ENCODE measurements at regions not wholly inside any gene's neighbourhood (a gene's known extent, or its start where the extent isn't known, plus 50 kb on each side); places are given as distances from the start of the nearest gene placed in this dataset.
A peak's percentile ranks its signal among the peaks of the same experiment; 100 is the strongest.

- FAIRE-seq = no peak
- no peaks in the 10 kb centered on the region for H3K79me2 ChIP-seq (ENCODE audit: control insufficient read depth, insufficient read depth, low read length)
- no peaks in the 10 kb centered on the region for H3K9me3 ChIP-seq (replicated peaks; ENCODE audit: control insufficient read depth, insufficient read depth, low read length)
- DNase-seq (ENCODE audit: low read depth, low spot score) = no peak
- CTCF ChIA-PET = no interaction called here
- intact Hi-C loops (cut with micrococcal nuclease; ENCODE audit: unreplicated experiment) = no loop called here
- no peaks in the 10 kb centered on the region for H4K20me1 ChIP-seq (ENCODE audit: control insufficient read depth, insufficient read depth)
- in situ Hi-C loops (cut with MboI) = no loop called here
- H3K4me1 ChIP-seq (ENCODE audit: control insufficient read depth, insufficient read depth, low read length) = no peaks in the 10 kb centered on the region
- H3K27ac ChIP-seq (ENCODE audit: control insufficient read depth, insufficient read depth) = no peak overlapping the region
- no peak overlapping the region for H2AFZ ChIP-seq (ENCODE audit: control insufficient read depth, low read depth, low read length)
- H3K4me3 ChIP-seq = no peak overlapping the region
- H3K9ac ChIP-seq (ENCODE audit: control insufficient read depth, insufficient read depth, low read length) = no peak overlapping the region
- peak; percentile 76 for ATAC-seq
- no peaks in the 10 kb centered on the region for H3K36me3 ChIP-seq (ENCODE audit: control insufficient read depth in 2 of 2, insufficient read depth in 2 of 2, low read length in 1 of 2)
- SMC1A ChIA-PET (ENCODE audit: uncharacterized antibody, unreplicated experiment) = no interaction called here
- no peak overlapping the region for H3K4me2 ChIP-seq (ENCODE audit: control insufficient read depth, insufficient read depth)
- no TSS peak for BruUV-seq (replicated peaks)
- peak; percentile 20 to 31; a peak in 1 of 4 replicates for TF ChIP-seq IKZF2 (IDR thresholded peaks at IDR 0.05)
- no peak for TF ChIP-seq RBBP5 (conservative IDR thresholded peaks at IDR 0.05)
- TF ChIP-seq PAX8 (IDR thresholded peaks at IDR 0.05) = no peak
- no peak for TF ChIP-seq KDM1A (IDR thresholded peaks at IDR 0.05; ENCODE audit: borderline replicate concordance)
- TF ChIP-seq ESRRA (IDR thresholded peaks at IDR 0.05; ENCODE audit: low read length) = no peak
- no peak for TF ChIP-seq TCF3 (IDR thresholded peaks at IDR 0.05; ENCODE audit: borderline replicate concordance, insufficient read depth, low read depth, low read length)
- TF ChIP-seq TBL1XR1 (IDR thresholded peaks at IDR 0.05; ENCODE audit: low read depth, low read length) = no peak
- no peaks in the 10 kb centered on the region for H3K27me3 ChIP-seq (replicated peaks in 1 of 2; ENCODE audit: control insufficient read depth in 2 of 2, insufficient read depth in 2 of 2, low read length in 1 of 2)
- 0% methylated on average over 1 of the region's 1 CpG for WGBS (ENCODE audit: insufficient coverage, insufficient replicate concordance, low lambda C conversion rate, missing lambda C conversion rate)
- RAD21 ChIA-PET (ENCODE audit: unreplicated experiment) = no interaction called here
- POLR2A ChIA-PET = no interaction called here
These were observed 1753.0 kb downstream of the SLITRK1 start for GRCh38 chr13:82129281-82129680.

- in situ Hi-C loops (cut with MboI) = no loop called here
- H3K9me3 ChIP-seq (replicated peaks; ENCODE audit: control insufficient read depth, insufficient read depth, low read length) = no peaks in the 10 kb centered on the region
- no peaks in the 10 kb centered on the region for H3K36me3 ChIP-seq (ENCODE audit: control insufficient read depth in 2 of 2, insufficient read depth in 2 of 2, low read length in 1 of 2)
- H3K4me2 ChIP-seq (ENCODE audit: control insufficient read depth, insufficient read depth) = no peak overlapping the region
- no TSS peak for BruUV-seq (replicated peaks)
- SMC1A ChIA-PET (ENCODE audit: uncharacterized antibody, unreplicated experiment) = no interaction called here
- intact Hi-C loops (cut with micrococcal nuclease; ENCODE audit: unreplicated experiment) = no loop called here
- WGBS (ENCODE audit: insufficient coverage, insufficient replicate concordance, low lambda C conversion rate, missing lambda C conversion rate) = under 1% methylated on average over 5 of the region's 5 CpGs
- H3K27ac ChIP-seq (ENCODE audit: control insufficient read depth, insufficient read depth) = no peak overlapping the region
- no peak overlapping the region for H3K9ac ChIP-seq (ENCODE audit: control insufficient read depth, insufficient read depth, low read length)
- H3K4me1 ChIP-seq (ENCODE audit: control insufficient read depth, insufficient read depth, low read length) = no peaks in the 10 kb centered on the region
- H3K4me3 ChIP-seq = no peak overlapping the region
- H3K79me2 ChIP-seq (ENCODE audit: control insufficient read depth, insufficient read depth, low read length) = no peaks in the 10 kb centered on the region
- no peaks in the 10 kb centered on the region for H3K27me3 ChIP-seq (replicated peaks in 1 of 2; ENCODE audit: control insufficient read depth in 2 of 2, insufficient read depth in 2 of 2, low read length in 1 of 2)
- RAD21 ChIA-PET (ENCODE audit: unreplicated experiment) = no interaction called here
- CTCF ChIA-PET = no interaction called here
- H4K20me1 ChIP-seq (ENCODE audit: control insufficient read depth, insufficient read depth) = no peaks in the 10 kb centered on the region
- FAIRE-seq (no peak), DNase-seq (ENCODE audit: low read depth, low spot score) (no peak), ATAC-seq (no peak)
- no peak overlapping the region for H2AFZ ChIP-seq (ENCODE audit: control insufficient read depth, low read depth, low read length)
- POLR2A ChIA-PET = no interaction called here
- TF ChIP-seq CEBPZ (IDR thresholded peaks at IDR 0.05; ENCODE audit: low read depth, low read length) (no peak), ELK1 (IDR thresholded peaks at IDR 0.05; ENCODE audit: low read depth, low read length) (no peak), NFXL1 (IDR thresholded peaks at IDR 0.05; ENCODE audit: borderline replicate concordance) (no peak), BCL11A (IDR thresholded peaks at IDR 0.05; ENCODE audit: low read depth, low read length) (no peak), ZZZ3 (IDR thresholded peaks at IDR 0.05; ENCODE audit: control insufficient read depth, insufficient read length, low read depth) (no peak), IRF5 (IDR thresholded peaks at IDR 0.05; ENCODE audit: borderline replicate concordance) (no peak), POU2F2 (IDR thresholded peaks at IDR 0.05; ENCODE audit: borderline replicate concordance, low read depth, low read length) (no peak), KLF5 (IDR thresholded peaks at IDR 0.05; ENCODE audit: partially characterized antibody) (no peak)
These were observed 1763.7 kb downstream of the SLITRK1 start for GRCh38 chr13:82118589-82118988.

Measured in GM12878 (cell line).